ENCODE measurements at regions not wholly inside any gene's neighbourhood (a gene's known extent, or its start where the extent isn't known, plus 50 kb on each side); places are given as distances from the start of the nearest gene placed in this dataset.
"Not testable (repeated sequence)": the region's sequence is repeated elsewhere in the genome, so short reads cannot be mapped to it uniquely, and the experiment has no call there.

DNA sequence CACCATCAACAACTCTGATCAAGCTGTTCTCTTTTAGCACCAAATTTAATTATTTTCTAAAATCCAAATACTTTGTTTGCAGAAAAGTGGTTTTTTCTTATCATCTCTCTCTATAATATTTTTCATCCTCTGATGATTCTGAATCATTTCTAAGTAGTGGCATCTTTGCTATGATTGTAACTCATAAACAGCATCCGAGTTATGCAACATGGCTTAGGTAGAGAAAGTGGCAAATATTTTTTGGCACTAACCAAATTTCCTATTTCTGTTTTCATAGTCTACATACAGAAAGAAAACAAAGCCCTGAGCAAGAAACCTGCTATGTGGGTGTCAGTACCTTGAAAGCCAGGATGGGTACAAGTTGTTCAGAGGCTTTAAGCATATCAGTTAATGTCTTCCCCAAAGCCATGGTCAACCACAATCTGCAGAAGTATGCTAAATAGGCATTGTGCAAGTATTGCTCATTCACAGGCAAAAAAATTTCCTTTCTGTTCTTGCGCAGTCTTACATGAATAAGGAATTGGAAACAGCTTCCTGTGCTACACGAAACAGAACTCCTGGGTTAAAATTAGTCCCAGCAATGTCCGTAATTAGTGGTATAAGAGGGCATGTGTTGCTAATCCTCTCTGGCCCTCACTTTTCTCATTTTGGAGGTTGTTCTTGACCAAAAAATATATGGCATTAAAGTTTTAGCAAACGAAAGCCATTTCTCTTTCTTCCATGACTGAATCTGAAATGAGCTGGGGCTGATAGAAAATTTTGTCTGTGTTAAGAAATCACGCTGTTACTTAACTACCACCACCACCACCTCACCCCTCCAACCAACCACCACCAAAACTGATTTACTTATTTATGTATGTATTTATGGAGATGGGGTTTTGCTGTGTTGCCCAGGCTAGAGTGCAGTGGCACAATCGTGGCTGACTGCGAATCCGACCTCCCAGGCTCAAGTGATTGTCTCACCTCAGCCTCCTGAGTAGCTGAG lies 325.6 kb upstream of the MAGI2 start:
- DNase-seq (ENCODE audit: low read depth): no peak

GRCh38 chr7:79775911-79776310 lies 322.4 kb upstream of the MAGI2 start:
- no peak for DNase-seq (ENCODE audit: low read depth)

GRCh38 chr7:79774150-79774549 lies 320.7 kb upstream of the MAGI2 start:
- DNase-seq (ENCODE audit: low read depth): no peak

DNA sequence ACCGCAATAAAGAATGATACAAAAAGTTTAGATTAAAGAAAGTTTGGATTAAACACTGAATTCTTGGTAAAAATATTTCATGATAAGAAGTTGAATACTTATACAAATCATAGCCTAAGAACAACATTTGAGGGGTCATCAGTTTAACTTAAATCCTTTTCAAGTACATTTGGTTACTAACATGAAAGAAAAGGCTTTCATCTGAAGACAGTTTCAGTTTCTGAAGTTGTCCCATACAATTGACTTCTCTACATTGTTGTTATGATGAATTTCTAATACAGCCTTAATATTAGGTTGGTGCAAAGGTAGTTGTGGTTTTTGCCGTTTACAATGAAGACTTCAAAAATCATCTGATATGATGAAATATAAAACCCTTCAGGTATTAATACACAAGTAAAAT lies 317.5 kb upstream of the MAGI2 start:
- DNase-seq (ENCODE audit: low read depth): no peak

DNA sequence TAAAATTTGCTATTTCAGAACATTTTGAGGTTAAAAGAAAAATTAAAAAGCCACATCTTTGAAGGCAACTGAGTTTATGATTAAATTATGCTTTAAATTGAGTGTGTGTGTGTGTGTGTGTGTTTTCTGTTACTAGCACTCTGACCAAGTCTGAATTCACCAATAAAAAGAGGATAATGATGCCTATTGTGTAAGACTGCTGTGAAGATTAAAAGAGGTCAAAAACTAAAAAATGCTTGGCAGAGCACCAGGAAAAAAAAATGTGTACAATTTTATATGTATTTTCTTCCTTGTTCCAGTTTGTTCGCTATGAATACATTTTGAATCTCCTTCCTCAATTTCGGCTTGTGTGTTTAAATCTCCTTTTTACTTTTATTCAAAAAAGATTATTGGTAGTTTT lies 316.6 kb upstream of the MAGI2 start:
- DNase-seq (ENCODE audit: low read depth): no peak

- not testable (repeated sequence) for DNase-seq (ENCODE audit: low read depth)
Observed at GRCh38 chr7:79767876-79768560, 314.6 kb upstream of the MAGI2 start.

- DNase-seq (ENCODE audit: low read depth): not testable (repeated sequence)
Observed at GRCh38 chr7:79767192-79767591, 313.7 kb upstream of the MAGI2 start.

DNA sequence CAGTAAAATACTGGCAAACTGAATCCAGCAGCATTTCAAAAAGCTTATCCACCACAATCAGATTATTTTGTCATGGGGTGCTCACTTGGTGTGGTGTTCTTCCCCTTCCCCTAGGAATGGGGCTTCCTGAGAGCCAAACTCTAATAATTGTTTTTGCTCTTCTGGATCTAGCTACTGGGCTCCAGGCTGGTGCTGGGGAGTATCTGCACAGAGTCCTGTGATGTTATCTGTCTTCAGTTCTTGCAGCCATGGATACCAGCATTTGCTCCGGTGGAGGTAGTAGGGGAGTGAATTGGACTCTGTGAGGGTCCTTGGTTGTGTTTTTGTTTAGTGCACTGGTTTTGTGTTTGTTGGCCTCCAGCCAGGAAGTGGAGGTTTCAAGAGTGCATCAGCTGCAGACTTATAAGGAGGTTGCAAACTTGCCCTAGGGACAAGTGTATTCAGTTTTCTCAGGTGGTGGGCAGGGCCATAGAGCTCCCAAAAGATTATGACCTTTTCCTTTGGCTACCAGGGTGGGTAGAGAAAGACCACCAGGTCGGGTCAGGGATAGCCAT lies 308.5 kb upstream of the MAGI2 start:
- no peak for DNase-seq (ENCODE audit: low read depth)

DNA sequence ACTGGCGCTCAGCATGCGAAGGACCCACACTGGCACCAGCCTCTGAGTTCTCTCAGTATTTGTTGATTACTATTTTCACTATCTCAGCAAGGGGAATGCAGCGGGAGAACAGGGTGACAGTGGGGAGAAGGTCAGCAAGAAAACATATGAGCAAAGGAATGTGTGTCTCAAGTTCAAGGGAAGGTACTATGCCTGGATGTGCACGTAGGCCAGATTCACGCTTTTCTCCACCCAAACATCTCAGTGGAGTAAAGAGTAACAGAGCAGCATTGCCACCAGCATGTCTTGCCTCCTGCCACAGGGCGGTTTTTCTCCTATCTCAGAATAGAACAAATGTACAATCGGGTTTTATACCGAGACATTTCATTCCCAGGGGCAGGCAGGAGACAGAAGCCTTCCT lies 297.5 kb upstream of the MAGI2 start:
- not testable (repeated sequence) for DNase-seq (ENCODE audit: low read depth)

GRCh38 chr7:79749856-79750255 lies 296.4 kb upstream of the MAGI2 start:
- no peak for DNase-seq (ENCODE audit: low read depth)

DNA sequence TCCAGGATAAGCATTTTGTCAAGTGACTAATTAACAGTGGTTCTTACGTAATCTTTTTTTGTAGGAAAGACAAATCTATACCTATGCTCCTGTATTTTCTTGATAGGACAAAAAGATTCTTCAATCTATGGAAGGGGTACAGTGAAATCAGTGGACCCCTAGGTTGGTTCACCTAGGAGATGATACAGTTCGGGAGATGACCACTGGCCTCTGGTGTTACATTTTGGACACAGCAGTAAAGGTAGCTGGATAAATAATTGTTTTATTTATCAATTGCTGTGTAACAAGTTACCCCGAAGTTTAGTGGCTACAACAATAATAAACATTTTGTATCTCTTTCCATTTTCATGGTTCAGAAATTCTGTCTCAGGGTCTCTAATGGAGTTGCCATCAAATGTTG lies 288.2 kb upstream of the MAGI2 start:
- DNase-seq (ENCODE audit: low read depth): no peak

DNA sequence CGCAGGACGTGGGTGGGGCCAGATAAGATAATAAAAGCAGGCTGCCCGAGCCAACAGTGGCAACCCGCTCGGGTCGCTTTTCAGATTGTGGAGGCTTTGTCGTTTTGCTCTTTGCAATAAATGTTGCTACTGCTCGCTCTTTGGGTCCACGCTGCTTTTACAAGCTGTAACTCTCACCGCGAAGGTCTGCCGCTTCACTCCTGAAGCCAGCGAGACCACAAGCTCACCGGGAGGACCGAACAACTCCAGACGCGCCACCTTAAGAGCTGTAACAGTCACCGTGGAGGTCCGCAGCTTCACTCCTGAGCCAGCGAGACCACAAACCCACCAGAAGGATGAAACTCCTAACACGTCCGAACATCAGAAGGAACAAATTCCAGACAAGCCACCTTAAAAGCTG lies 286.6 kb upstream of the MAGI2 start:
- DNase-seq (ENCODE audit: low read depth): no peak

- not testable (repeated sequence) for DNase-seq (ENCODE audit: low read depth)
Observed at GRCh38 chr7:79739036-79739709, 285.7 kb upstream of the MAGI2 start.

DNA sequence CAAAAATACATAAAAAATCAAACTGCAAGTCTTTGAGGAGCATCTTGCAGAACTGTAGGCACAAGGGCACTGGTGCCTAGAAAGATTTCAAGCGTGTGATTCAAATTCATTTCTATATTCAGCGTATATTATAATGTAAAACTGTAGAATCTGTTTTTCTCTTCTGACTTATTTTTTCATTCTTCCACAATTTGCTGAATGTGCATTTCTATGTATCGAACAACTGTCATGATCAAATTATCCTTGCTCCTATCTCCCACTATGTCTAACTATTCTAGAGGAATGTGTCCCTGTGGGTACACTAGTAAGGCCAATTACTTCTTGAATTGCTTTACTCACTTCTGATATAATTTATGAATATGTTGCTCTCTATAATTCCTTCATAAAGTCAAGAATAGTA lies 283.0 kb upstream of the MAGI2 start:
- DNase-seq (ENCODE audit: low read depth): no peak

- DNase-seq (ENCODE audit: low read depth): no peak
Observed at GRCh38 chr7:79735012-79735411, 281.5 kb upstream of the MAGI2 start.

DNA sequence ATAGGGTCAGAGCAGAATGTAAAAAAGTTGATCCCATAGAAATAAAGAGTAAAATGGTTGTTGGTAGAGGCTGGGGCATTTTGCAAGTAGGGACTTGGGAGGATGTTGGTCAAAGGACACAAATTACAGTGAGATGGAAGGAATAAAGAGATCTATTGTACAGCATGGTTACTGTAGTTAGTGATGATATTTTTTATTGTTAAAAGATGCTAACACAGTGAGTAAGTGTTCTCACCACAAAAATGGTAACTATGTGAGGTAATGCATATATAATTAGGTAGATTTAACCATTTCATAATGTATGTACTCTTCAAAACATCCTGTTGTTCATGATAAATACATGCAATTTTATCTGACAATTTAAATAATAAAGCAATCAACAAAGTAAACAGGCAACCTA lies 280.7 kb upstream of the MAGI2 start:
- no peak for DNase-seq (ENCODE audit: low read depth)

DNA sequence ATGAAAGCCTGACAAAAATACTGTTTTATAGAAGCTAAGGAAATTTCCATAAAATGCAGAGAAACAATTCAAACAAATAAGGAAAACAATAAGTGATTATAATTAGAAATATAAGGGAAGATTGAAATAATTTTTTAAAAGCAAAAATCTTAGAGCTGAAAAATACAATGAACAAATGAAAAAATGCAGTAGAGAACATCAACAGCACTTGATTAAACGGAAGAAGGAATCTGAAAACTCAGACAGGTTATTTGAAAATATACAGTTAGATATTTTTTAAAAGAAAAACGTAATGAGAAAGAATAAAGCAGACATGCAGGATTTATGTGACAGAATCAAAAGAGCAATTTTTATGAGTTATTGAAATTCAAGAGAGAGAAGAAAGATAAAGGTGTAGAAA lies 279.1 kb upstream of the MAGI2 start:
- no peak for DNase-seq (ENCODE audit: low read depth)

DNA sequence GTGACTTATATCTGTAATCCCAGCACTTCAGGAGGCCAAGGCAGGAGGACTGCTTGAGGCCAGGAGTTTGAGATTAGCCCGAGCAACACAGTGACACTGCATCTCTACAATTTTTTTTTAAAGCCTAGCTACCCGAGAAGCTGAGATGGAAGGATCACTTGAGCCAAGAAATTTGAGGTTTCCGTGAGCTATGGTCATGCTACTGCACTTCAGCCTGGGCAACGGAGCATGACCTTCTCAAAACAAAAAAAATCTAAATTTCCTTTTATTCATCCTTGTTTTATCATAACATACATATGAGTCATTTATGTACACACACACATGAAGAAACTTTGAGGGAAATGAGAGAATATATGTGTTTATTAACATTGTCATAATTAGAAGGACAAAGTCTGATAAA lies 277.5 kb upstream of the MAGI2 start:
- DNase-seq (ENCODE audit: low read depth): no peak

- no peak for DNase-seq (ENCODE audit: low read depth)
Observed at GRCh38 chr7:79723833-79724618, 270.6 kb upstream of the MAGI2 start.

- DNase-seq (ENCODE audit: low read depth): no peak
Observed at GRCh38 chr7:79722217-79722616, 268.8 kb upstream of the MAGI2 start.

DNA sequence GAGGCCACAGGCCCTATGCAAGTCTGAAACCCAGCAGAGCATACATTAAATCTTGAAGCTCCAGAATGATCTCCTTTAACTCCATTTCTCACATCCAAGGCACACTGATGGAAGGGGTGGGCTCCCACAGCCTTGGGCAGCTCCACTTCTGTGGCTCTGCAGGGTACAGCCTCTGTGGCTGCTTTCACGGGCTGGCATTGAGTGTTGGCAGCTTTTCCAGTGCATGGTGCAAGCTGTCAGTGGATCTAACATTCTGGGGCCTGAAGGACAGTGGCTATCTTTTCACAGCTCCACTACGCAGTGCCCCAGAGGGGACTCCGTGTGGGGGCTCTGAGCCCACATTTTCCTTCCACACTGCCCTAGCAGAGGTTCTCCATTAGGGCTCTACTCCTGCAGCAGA lies 265.7 kb upstream of the MAGI2 start:
- no peak for DNase-seq (ENCODE audit: low read depth)

DNA sequence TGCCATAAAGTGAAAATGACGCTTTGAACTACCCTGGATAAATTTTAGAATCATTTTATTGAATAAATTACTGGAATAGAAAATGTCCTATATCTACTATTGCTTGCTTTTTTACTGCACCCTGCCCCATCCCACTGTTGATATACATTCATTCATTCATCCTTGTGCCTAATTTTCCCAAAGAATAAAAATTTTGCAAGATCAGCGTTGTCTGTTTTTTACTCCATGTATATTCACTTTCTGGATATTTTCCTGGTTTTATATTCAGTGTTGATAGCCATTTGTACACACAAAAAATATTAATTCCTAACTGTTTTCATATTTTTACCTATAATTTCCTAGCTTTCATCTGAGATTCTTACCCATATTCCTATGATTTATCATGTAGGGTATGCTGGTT lies 262.9 kb upstream of the MAGI2 start:
- no peak for DNase-seq (ENCODE audit: low read depth)
